ENCODE measurements at regions not wholly inside any gene's neighbourhood (a gene's known extent, or its start where the extent isn't known, plus 50 kb on each side); places are given as distances from the start of the nearest gene placed in this dataset.

DNA sequence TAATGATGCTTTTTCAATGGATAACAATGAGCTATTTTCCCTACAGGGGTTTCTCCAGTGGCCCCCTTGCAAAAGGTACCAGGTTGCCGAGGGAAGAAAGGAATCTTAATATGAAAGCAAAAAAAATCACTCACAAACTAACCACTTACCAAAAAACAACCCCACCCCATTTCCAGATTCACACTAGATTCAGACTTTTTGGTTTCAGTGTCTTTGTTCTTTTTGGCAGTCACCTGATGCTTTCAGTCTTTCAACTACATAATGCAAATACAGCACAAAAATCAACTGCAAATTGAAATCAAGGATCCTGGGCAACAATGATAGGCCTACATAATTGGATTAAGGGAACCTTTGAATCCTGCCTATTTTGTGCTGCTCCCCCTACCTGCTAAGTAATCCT is 71.1 kb upstream of the RAP2B start:
- TF ChIP-seq YY1 (IDR thresholded peaks at IDR 0.05; ENCODE audit: extremely low read depth, insufficient replicate concordance, low read depth, low read length) (no peak), CTCF (IDR thresholded peaks at IDR 0.05 in 2 of 3, conservative IDR thresholded peaks at IDR 0.05 in 1 of 3; ENCODE audit: borderline replicate concordance in 1 of 3, insufficient read depth in 1 of 3, low read depth in 2 of 3, low read length in 2 of 3) (0 out of 6 replicates have a peak, but pooled peaks of 1 of the 3 experiments have one; percentile 2), POLR2AphosphoS5 (IDR thresholded peaks at IDR 0.05; ENCODE audit: low read depth, low read length) (no peak)
- TF ChIP-seq, protein P1, sequence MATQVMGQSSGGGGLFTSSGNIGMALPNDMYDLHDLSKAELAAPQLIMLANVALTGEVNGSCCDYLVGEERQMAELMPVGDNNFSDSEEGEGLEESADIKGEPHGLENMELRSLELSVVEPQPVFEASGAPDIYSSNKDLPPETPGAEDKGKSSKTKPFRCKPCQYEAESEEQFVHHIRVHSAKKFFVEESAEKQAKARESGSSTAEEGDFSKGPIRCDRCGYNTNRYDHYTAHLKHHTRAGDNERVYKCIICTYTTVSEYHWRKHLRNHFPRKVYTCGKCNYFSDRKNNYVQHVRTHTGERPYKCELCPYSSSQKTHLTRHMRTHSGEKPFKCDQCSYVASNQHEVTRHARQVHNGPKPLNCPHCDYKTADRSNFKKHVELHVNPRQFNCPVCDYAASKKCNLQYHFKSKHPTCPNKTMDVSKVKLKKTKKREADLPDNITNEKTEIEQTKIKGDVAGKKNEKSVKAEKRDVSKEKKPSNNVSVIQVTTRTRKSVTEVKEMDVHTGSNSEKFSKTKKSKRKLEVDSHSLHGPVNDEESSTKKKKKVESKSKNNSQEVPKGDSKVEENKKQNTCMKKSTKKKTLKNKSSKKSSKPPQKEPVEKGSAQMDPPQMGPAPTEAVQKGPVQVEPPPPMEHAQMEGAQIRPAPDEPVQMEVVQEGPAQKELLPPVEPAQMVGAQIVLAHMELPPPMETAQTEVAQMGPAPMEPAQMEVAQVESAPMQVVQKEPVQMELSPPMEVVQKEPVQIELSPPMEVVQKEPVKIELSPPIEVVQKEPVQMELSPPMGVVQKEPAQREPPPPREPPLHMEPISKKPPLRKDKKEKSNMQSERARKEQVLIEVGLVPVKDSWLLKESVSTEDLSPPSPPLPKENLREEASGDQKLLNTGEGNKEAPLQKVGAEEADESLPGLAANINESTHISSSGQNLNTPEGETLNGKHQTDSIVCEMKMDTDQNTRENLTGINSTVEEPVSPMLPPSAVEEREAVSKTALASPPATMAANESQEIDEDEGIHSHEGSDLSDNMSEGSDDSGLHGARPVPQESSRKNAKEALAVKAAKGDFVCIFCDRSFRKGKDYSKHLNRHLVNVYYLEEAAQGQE (IDR thresholded peaks at IDR 0.05; ENCODE audit: low read depth), result no peak
